GM13976 (cell line): ENCODE measurements at regions not wholly inside any gene's neighbourhood (a gene's known extent, or its start where the extent isn't known, plus 50 kb on each side); places are given as distances from the start of the nearest gene placed in this dataset.

ENCODE experiments used
- DNase-seq: peaks from one replicate; pipeline ENCODE4 v3.0.0; 2012; ENCODE audit warnings: low spot score
- CTCF ChIP-seq: IDR thresholded peaks from 2 replicates; pipeline ENCODE4 v1.5.1; 2012; ENCODE audit warnings: borderline replicate concordance, mild to moderate bottlenecking; ENCODE audit not compliant: insufficient read depth; ENCODE audit errors: extremely low read depth, missing control alignments, control extremely low read depth
- in situ Hi-C: fragments of 300-500 bp; cut with MboI; formaldehyde crosslinking; loops from one replicate; pipeline ENCODE4 v1.12.0; 2022; ENCODE audit warnings: low sequenced_read_pairs, mixed read lengths, inconsistent platforms; ENCODE audit not compliant: unreplicated experiment

GRCh38 chr2:138445227-138445626 lies 56.3 kb upstream of the SPOPL start:
- in situ Hi-C loops = no loop called here
- no peak for TF ChIP-seq CTCF
- DNase-seq = no peak

GRCh38 chr2:138446043-138446442 lies 55.5 kb upstream of the SPOPL start:
- in situ Hi-C loops = no loop called here
- no peak for DNase-seq
- TF ChIP-seq CTCF = no peak

GRCh38 chr2:138447889-138448570 lies 53.5 kb upstream of the SPOPL start:
- in situ Hi-C loops = no loop called here
- no peak for TF ChIP-seq CTCF
- DNase-seq = no peak
